Keratinocyte (primary cell): ENCODE measurements at regions not wholly inside any gene's neighbourhood (a gene's known extent, or its start where the extent isn't known, plus 50 kb on each side); places are given as distances from the start of the nearest gene placed in this dataset.
A peak's percentile ranks its signal among the peaks of the same experiment; 100 is the strongest.

Experiments
- DNase-seq: peaks from one replicate; pipeline ENCODE4 v3.0.0-alpha.2; 2011; ENCODE audit warnings: low read depth, missing footprints, low spot score
- FAIRE-seq: peaks from 2 replicates; lab custom pipeline; 2011; peaks lifted over from hg19 to GRCh38; lab: Jason Lieb, UNC
- H2AFZ ChIP-seq: 2 replicates; pipeline ENCODE4 v1.6.0; 2012; ENCODE audit warnings: low read length, control low read depth, inconsistent platforms; ENCODE audit not compliant: control insufficient read depth
- H3K27ac ChIP-seq: 2 replicates; pipeline ENCODE4 v1.5.1; 2011; ENCODE audit warnings: low read length; ENCODE audit not compliant: control insufficient read depth, insufficient read depth
- H3K27me3 ChIP-seq: 3 replicates; pipeline ENCODE4 v1.6.0; 2011; ENCODE audit warnings: low read length; ENCODE audit not compliant: control insufficient read depth, insufficient read depth; ENCODE audit errors: extremely low read depth
- H3K36me3 ChIP-seq, 2 experiments: 2 replicates in 1 of 2; 3 replicates in 1 of 2; pipeline ENCODE4 v1.5.1; 2011; ENCODE audit warnings: low read length in 2 of 2, mild to moderate bottlenecking in 1 of 2; ENCODE audit not compliant: control insufficient read depth in 2 of 2, insufficient read depth in 2 of 2; ENCODE audit errors: extremely low read depth in 1 of 2
- H3K4me1 ChIP-seq: 3 replicates; pipeline ENCODE4 v1.5.1; 2011; ENCODE audit warnings: low read length; ENCODE audit not compliant: control insufficient read depth, insufficient read depth; ENCODE audit errors: extremely low read depth
- H3K4me2 ChIP-seq: 3 replicates; pipeline ENCODE4 v1.6.0; 2011; ENCODE audit warnings: low read depth, low read length; ENCODE audit not compliant: control insufficient read depth, insufficient read depth; ENCODE audit errors: extremely low read depth
- H3K4me3 ChIP-seq, 3 experiments: fragments of 200-600 bp in 1 of 3; sonication (generic) in 1 of 3; 2 replicates in 2 of 3; 3 replicates in 1 of 3; pipeline ENCODE4 v1.5.1; 2011 to 2016; ENCODE audit warnings: low read length in 3 of 3, mild to moderate bottlenecking in 3 of 3, control low read depth in 2 of 3, inconsistent platforms in 1 of 3, low read depth in 1 of 3, mixed read lengths in 1 of 3, mixed run types in 1 of 3, moderate library complexity in 1 of 3; ENCODE audit not compliant: control insufficient read depth in 2 of 3, insufficient read depth in 2 of 3; ENCODE audit errors: extremely low read depth in 1 of 3
- H3K79me2 ChIP-seq: 2 replicates; pipeline ENCODE4 v1.6.0; 2012; ENCODE audit warnings: low read length; ENCODE audit not compliant: control insufficient read depth, insufficient read depth
- H3K9ac ChIP-seq: 3 replicates; pipeline ENCODE4 v1.6.0; 2011; ENCODE audit warnings: low read length; ENCODE audit not compliant: control insufficient read depth, insufficient read depth; ENCODE audit errors: extremely low read depth
- H3K9me1 ChIP-seq: 3 replicates; pipeline ENCODE4 v1.6.0; 2011; ENCODE audit warnings: low read length; ENCODE audit not compliant: control insufficient read depth, insufficient read depth; ENCODE audit errors: extremely low read depth
- H3K9me3 ChIP-seq: 2 replicates; pipeline ENCODE4 v1.5.1; 2012; ENCODE audit warnings: low read depth, low read length; ENCODE audit not compliant: control insufficient read depth
- H4K20me1 ChIP-seq: 3 replicates; pipeline ENCODE4 v1.6.0; 2011; ENCODE audit warnings: low read length; ENCODE audit not compliant: control insufficient read depth, insufficient read depth; ENCODE audit errors: extremely low read depth
- CTCF ChIP-seq, 3 experiments: IDR thresholded peaks in 1 of 3; conservative IDR thresholded peaks in 1 of 3; optimal IDR thresholded peaks in 1 of 3; 2 replicates in 2 of 3; 3 replicates in 1 of 3; pipeline versions ENCODE3 to v1.5.1; 2011; ENCODE audit warnings: low read length in 3 of 3, mild to moderate bottlenecking in 3 of 3, moderate library complexity in 2 of 3, control low read depth in 1 of 3, inconsistent platforms in 1 of 3; ENCODE audit not compliant: insufficient read depth in 2 of 3; ENCODE audit errors: extremely low read depth in 1 of 3
- EZH2 ChIP-seq: IDR thresholded peaks from one replicate; pipeline ENCODE4 v1.6.1; 2012; ENCODE audit warnings: inconsistent platforms, mild to moderate bottlenecking, low read length, moderate library complexity
- dilution Hi-C: fragments of 300-500 bp; cut with MboI; formaldehyde crosslinking; loops from one replicate; pipeline ENCODE4 v1.7.0; 2020; ENCODE audit warnings: low sequenced_read_pairs; ENCODE audit not compliant: extremely low pct_ligation_motif_present

GRCh38 chr5:155270725-155271124 lies 257.2 kb downstream of the KIF4B start:
- dilution Hi-C loops = no loop called here
- no peak overlapping the region for H3K27ac ChIP-seq

GRCh38 chr5:155274484-155274883 lies 260.9 kb downstream of the KIF4B start:
- Histone ChIP-seq H3K4me1 (no peaks in the 10 kb centered on the region), H3K9ac (no peak overlapping the region), H4K20me1 (no peaks in the 10 kb centered on the region), H3K9me3 (no peaks in the 10 kb centered on the region), H3K27me3 (no peaks in the 10 kb centered on the region), H3K36me3 (no peaks in the 10 kb centered on the region), H2AFZ (no peak overlapping the region), H3K4me3 (no peak overlapping the region), H3K27ac (no peak overlapping the region), H3K79me2 (no peaks in the 10 kb centered on the region), H3K4me2 (no peak overlapping the region), H3K9me1 (no peaks in the 10 kb centered on the region)
- dilution Hi-C loops = no loop called here
- DNase-seq = no peak
- FAIRE-seq = no peak
- TF ChIP-seq EZH2 (no peak), CTCF (optimal IDR thresholded peaks at IDR 0.05 in 1 of 3, IDR thresholded peaks at IDR 0.05 in 1 of 3, conservative IDR thresholded peaks at IDR 0.05 in 1 of 3; ENCODE audit: extremely low read depth in 1 of 3, insufficient read depth in 2 of 3, low read length in 3 of 3) (no peak)

More at GRCh38 chr5:155270725-155271124, 257.2 kb downstream of the KIF4B start:
- no peaks in the 10 kb centered on the region for H4K20me1 ChIP-seq
- TF ChIP-seq CTCF (optimal IDR thresholded peaks at IDR 0.05 in 1 of 3, IDR thresholded peaks at IDR 0.05 in 1 of 3, conservative IDR thresholded peaks at IDR 0.05 in 1 of 3; ENCODE audit: extremely low read depth in 1 of 3, insufficient read depth in 2 of 3, low read length in 3 of 3) (no peak), EZH2 (no peak)
- H3K9me1 ChIP-seq = no peaks in the 10 kb centered on the region
- no peak for DNase-seq
- H3K36me3 ChIP-seq = no peaks in the 10 kb centered on the region
- FAIRE-seq = peak; percentile 61
- no peaks in the 10 kb centered on the region for H3K27me3 ChIP-seq
- H3K9ac ChIP-seq = no peak overlapping the region
- H3K79me2 ChIP-seq = no peaks in the 10 kb centered on the region
- H3K4me3 ChIP-seq = no peak overlapping the region
- no peaks in the 10 kb centered on the region for H3K9me3 ChIP-seq
- no peaks in the 10 kb centered on the region for H3K4me1 ChIP-seq
- no peak overlapping the region for H3K4me2 ChIP-seq
- no peak overlapping the region for H2AFZ ChIP-seq
